ENCODE measurements at regions not wholly inside any gene's neighbourhood (a gene's known extent, or its start where the extent isn't known, plus 50 kb on each side); places are given as distances from the start of the nearest gene placed in this dataset.

GRCh38 chr9:93830012-93830596 is 125.1 kb downstream of the BARX1 start:
- no peaks in the 10 kb centered on the region for H3K9me3 ChIP-seq (ENCODE audit: control insufficient read depth, low read length, poor library complexity, severe bottlenecking)
- Mint-ChIP-seq H3K4me1 (peaks cover 11% of the 10 kb centered on the region), H3K27me3 (peaks cover 51% of the 10 kb centered on the region)

GRCh38 chr9:93829271-93830011 is 125.7 kb downstream of the BARX1 start:
- Mint-ChIP-seq H3K4me1 (peaks cover 12% of the 10 kb centered on the region), H3K27me3 (peaks cover 58% of the 10 kb centered on the region), H3K36me3 (ENCODE audit: low read depth) (peaks cover 7% of the 10 kb centered on the region), H3K4me3 (no peak overlapping the region), H3K27ac (no peak overlapping the region)
- no peaks in the 10 kb centered on the region for H3K9me3 ChIP-seq (ENCODE audit: control insufficient read depth, low read length, poor library complexity, severe bottlenecking)
- DNase-seq = no peak
- no peak for ATAC-seq

More at GRCh38 chr9:93830012-93830596, 125.1 kb downstream of the BARX1 start:
- ATAC-seq = no peak
- no peak for DNase-seq
- no peak overlapping the region for H3K4me3 Mint-ChIP-seq
- H3K36me3 Mint-ChIP-seq (ENCODE audit: low read depth) = peaks cover 5% of the 10 kb centered on the region
- H3K27ac Mint-ChIP-seq = no peak overlapping the region

- no peak for ATAC-seq
- H3K4me3 Mint-ChIP-seq = no peak overlapping the region
- no peaks in the 10 kb centered on the region for H3K9me3 ChIP-seq (ENCODE audit: control insufficient read depth, low read length, poor library complexity, severe bottlenecking)
- H3K27ac Mint-ChIP-seq = no peak overlapping the region
- H3K27me3 Mint-ChIP-seq = peaks cover 66% of the 10 kb centered on the region
- no peak for DNase-seq
- peaks cover 7% of the 10 kb centered on the region for H3K36me3 Mint-ChIP-seq (ENCODE audit: low read depth)
- H3K4me1 Mint-ChIP-seq = peaks cover 12% of the 10 kb centered on the region
Measured at GRCh38 chr9:93828331-93829097, 126.6 kb downstream of the BARX1 start.

- Mint-ChIP-seq H3K36me3 (ENCODE audit: low read depth) (peaks cover 7% of the 10 kb centered on the region), H3K27ac (no peak overlapping the region), H3K4me3 (no peak overlapping the region), H3K4me1 (peaks cover 12% of the 10 kb centered on the region), H3K27me3 (peaks cover 74% of the 10 kb centered on the region)
- DNase-seq (no peak), ATAC-seq (peak; percentile 68)
- H3K9me3 ChIP-seq (ENCODE audit: control insufficient read depth, low read length, poor library complexity, severe bottlenecking) = no peaks in the 10 kb centered on the region
Measured at GRCh38 chr9:93827545-93828330, 127.4 kb downstream of the BARX1 start.

- Mint-ChIP-seq H3K36me3 (ENCODE audit: low read depth) (peaks cover 7% of the 10 kb centered on the region), H3K4me1 (peaks cover 12% of the 10 kb centered on the region), H3K4me3 (no peak overlapping the region), H3K27ac (no peak overlapping the region), H3K27me3 (peaks cover 81% of the 10 kb centered on the region)
- no peak for ATAC-seq
- H3K9me3 ChIP-seq (ENCODE audit: control insufficient read depth, low read length, poor library complexity, severe bottlenecking) = no peaks in the 10 kb centered on the region
- no peak for DNase-seq
Measured at GRCh38 chr9:93826905-93827544, 128.1 kb downstream of the BARX1 start.

GRCh38 chr9:93826209-93826608 is 128.9 kb downstream of the BARX1 start:
- Mint-ChIP-seq H3K4me3 (peak overlapping the region; percentile 13), H3K27ac (peak overlapping the region; percentile 24), H3K27me3 (peaks cover 82% of the 10 kb centered on the region), H3K4me1 (peaks cover 12% of the 10 kb centered on the region), H3K36me3 (ENCODE audit: low read depth) (peaks cover 9% of the 10 kb centered on the region)
- H3K9me3 ChIP-seq (ENCODE audit: control insufficient read depth, low read length, poor library complexity, severe bottlenecking) = no peaks in the 10 kb centered on the region
- ATAC-seq (peak; percentile 69), DNase-seq (peak; percentile 25 to 52 (median 28))

- ATAC-seq (no peak), DNase-seq (no peak)
- no peaks in the 10 kb centered on the region for H3K9me3 ChIP-seq (ENCODE audit: control insufficient read depth, low read length, poor library complexity, severe bottlenecking)
- Mint-ChIP-seq H3K27me3 (peaks cover 82% of the 10 kb centered on the region), H3K4me1 (peaks cover 12% of the 10 kb centered on the region), H3K4me3 (peak overlapping the region; percentile 13), H3K36me3 (ENCODE audit: low read depth) (peaks cover 9% of the 10 kb centered on the region), H3K27ac (peak overlapping the region; percentile 49)
Measured at GRCh38 chr9:93825348-93826115, 129.6 kb downstream of the BARX1 start.

GRCh38 chr9:93824386-93825294 is 130.5 kb downstream of the BARX1 start:
- peaks cover 9% of the 10 kb centered on the region for H3K36me3 Mint-ChIP-seq (ENCODE audit: low read depth)
- peaks cover 12% of the 10 kb centered on the region for H3K4me1 Mint-ChIP-seq
- DNase-seq (no peak), ATAC-seq (no peak)
- peaks cover 82% of the 10 kb centered on the region for H3K27me3 Mint-ChIP-seq
- no peaks in the 10 kb centered on the region for H3K9me3 ChIP-seq (ENCODE audit: control insufficient read depth, low read length, poor library complexity, severe bottlenecking)
- peak overlapping the region; percentile 49 for H3K27ac Mint-ChIP-seq
- peak overlapping the region; percentile 52 for H3K4me3 Mint-ChIP-seq

GRCh38 chr9:93823245-93824072 is 131.7 kb downstream of the BARX1 start:
- peaks cover 78% of the 10 kb centered on the region for H3K27me3 Mint-ChIP-seq
- DNase-seq (no peak), ATAC-seq (no peak)
- no peak overlapping the region for H3K4me3 Mint-ChIP-seq
- H3K9me3 ChIP-seq (ENCODE audit: control insufficient read depth, low read length, poor library complexity, severe bottlenecking) = no peaks in the 10 kb centered on the region
- H3K36me3 Mint-ChIP-seq (ENCODE audit: low read depth) = peaks cover 9% of the 10 kb centered on the region
- no peak overlapping the region for H3K27ac Mint-ChIP-seq
- H3K4me1 Mint-ChIP-seq = peaks cover 12% of the 10 kb centered on the region

GRCh38 chr9:93822229-93822628 is 132.9 kb downstream of the BARX1 start:
- no peak overlapping the region for H3K4me3 Mint-ChIP-seq
- peaks cover 12% of the 10 kb centered on the region for H3K4me1 Mint-ChIP-seq
- DNase-seq (no peak), ATAC-seq (no peak)
- no peak overlapping the region for H3K27ac Mint-ChIP-seq
- H3K9me3 ChIP-seq (ENCODE audit: control insufficient read depth, low read length, poor library complexity, severe bottlenecking) = no peaks in the 10 kb centered on the region
- H3K27me3 Mint-ChIP-seq = peaks cover 74% of the 10 kb centered on the region
- peaks cover 13% of the 10 kb centered on the region for H3K36me3 Mint-ChIP-seq (ENCODE audit: low read depth)

- H3K27ac Mint-ChIP-seq = no peak overlapping the region
- peaks cover 70% of the 10 kb centered on the region for H3K27me3 Mint-ChIP-seq
- no peak for ATAC-seq
Measured at GRCh38 chr9:93821307-93821703, 133.8 kb downstream of the BARX1 start.

More at GRCh38 chr9:93821307-93821703, 133.8 kb downstream of the BARX1 start:
- H3K4me3 Mint-ChIP-seq = no peak overlapping the region
- H3K4me1 Mint-ChIP-seq = peaks cover 5% of the 10 kb centered on the region
- H3K9me3 ChIP-seq (ENCODE audit: control insufficient read depth, low read length, poor library complexity, severe bottlenecking) = no peaks in the 10 kb centered on the region
- peaks cover 13% of the 10 kb centered on the region for H3K36me3 Mint-ChIP-seq (ENCODE audit: low read depth)
- no peak for DNase-seq

All from T-helper 17 cell (primary cell).